ENCODE measurements at regions not wholly inside any gene's neighbourhood (a gene's known extent, or its start where the extent isn't known, plus 50 kb on each side); places are given as distances from the start of the nearest gene placed in this dataset.
"Not testable (repeated sequence)": the region's sequence is repeated elsewhere in the genome, so short reads cannot be mapped to it uniquely, and the experiment has no call there.

DNA sequence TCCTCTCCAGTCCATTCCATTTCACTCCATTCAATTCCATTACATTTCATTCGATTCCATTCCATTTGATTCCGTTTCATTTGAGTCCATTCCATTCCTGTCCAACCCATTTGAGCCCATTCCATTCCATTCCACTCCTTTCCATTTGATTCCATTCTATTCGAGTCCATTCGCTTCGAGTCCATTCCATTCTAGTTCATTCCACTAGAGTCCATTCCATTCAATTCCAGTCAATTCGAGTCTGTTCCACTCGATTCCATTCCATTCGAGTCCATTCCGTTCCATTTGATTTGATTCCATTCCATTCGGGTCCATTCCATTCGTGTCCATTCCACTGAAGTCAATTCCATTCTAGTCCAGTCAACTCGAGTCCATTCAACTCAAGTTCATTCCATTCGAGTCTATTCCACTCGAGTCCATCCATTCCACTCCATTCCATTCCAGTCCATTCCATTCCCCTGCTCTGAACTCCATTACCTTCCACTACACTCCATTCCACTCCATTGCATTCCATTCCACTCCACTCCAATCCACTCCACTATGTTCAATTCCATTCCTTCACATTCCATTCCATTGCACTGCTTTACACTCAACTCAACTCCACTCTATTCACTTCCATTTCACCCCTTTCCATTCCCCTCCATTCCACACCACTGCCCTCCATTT, 2569.4 kb upstream of the TPTE start:
- no peak overlapping the region for H3K4me2 ChIP-seq
- H3K4me1 ChIP-seq (ENCODE audit: low read depth, poor library complexity, severe bottlenecking), result no peaks in the 10 kb centered on the region
- H3K79me2 ChIP-seq (ENCODE audit: insufficient read depth, low read depth), result no peaks in the 10 kb centered on the region
- H2AFZ ChIP-seq (ENCODE audit: low read depth), result no peak overlapping the region
- H3K27ac ChIP-seq, result no peak overlapping the region
- H4K20me1 ChIP-seq (ENCODE audit: insufficient read depth), result no peaks in the 10 kb centered on the region
- no peak overlapping the region for H3K4me3 ChIP-seq (IDR thresholded peaks at IDR 0.05; ENCODE audit: insufficient read depth, low read depth, low read length)
- no peaks in the 10 kb centered on the region for H3K36me3 ChIP-seq (ENCODE audit: insufficient read depth)
- no peaks in the 10 kb centered on the region for H3K27me3 ChIP-seq (ENCODE audit: insufficient read depth, low read depth)
- no peak overlapping the region for H3K9ac ChIP-seq
- TF ChIP-seq, protein P1, sequence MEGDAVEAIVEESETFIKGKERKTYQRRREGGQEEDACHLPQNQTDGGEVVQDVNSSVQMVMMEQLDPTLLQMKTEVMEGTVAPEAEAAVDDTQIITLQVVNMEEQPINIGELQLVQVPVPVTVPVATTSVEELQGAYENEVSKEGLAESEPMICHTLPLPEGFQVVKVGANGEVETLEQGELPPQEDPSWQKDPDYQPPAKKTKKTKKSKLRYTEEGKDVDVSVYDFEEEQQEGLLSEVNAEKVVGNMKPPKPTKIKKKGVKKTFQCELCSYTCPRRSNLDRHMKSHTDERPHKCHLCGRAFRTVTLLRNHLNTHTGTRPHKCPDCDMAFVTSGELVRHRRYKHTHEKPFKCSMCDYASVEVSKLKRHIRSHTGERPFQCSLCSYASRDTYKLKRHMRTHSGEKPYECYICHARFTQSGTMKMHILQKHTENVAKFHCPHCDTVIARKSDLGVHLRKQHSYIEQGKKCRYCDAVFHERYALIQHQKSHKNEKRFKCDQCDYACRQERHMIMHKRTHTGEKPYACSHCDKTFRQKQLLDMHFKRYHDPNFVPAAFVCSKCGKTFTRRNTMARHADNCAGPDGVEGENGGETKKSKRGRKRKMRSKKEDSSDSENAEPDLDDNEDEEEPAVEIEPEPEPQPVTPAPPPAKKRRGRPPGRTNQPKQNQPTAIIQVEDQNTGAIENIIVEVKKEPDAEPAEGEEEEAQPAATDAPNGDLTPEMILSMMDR (conservative IDR thresholded peaks at IDR 0.05; ENCODE audit: low read depth, low read length), result no peak

DNA sequence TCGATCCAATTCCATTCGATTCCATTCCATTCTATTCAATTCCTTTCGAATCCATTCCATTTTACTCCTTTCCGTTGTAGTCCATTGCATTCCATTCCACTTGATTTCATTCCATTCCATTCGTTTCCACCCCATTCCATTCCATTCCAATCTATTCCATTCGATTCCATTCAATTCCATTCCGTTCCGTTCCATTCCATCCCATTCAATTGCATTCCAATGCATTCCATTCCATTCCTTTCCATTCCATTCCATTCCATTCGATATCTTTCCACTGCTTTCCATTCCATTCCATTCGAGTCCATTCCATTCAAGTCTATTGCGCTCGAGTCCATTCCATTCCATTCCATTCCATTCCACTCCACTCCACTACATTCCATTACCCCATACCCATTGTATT, 2568.7 kb upstream of the TPTE start:
- H3K27me3 ChIP-seq (ENCODE audit: insufficient read depth, low read depth), result no peaks in the 10 kb centered on the region
- H3K4me3 ChIP-seq (IDR thresholded peaks at IDR 0.05; ENCODE audit: insufficient read depth, low read depth, low read length), result no peak overlapping the region
- no peak overlapping the region for H3K4me2 ChIP-seq
- no peaks in the 10 kb centered on the region for H4K20me1 ChIP-seq (ENCODE audit: insufficient read depth)
- no peak overlapping the region for H3K27ac ChIP-seq
- TF ChIP-seq, protein P1 (conservative IDR thresholded peaks at IDR 0.05; ENCODE audit: low read depth, low read length), result no peak
- no peaks in the 10 kb centered on the region for H3K79me2 ChIP-seq (ENCODE audit: insufficient read depth, low read depth)
- H3K9ac ChIP-seq, result no peak overlapping the region
- no peaks in the 10 kb centered on the region for H3K4me1 ChIP-seq (ENCODE audit: low read depth, poor library complexity, severe bottlenecking)
- H2AFZ ChIP-seq (ENCODE audit: low read depth), result no peak overlapping the region
- no peaks in the 10 kb centered on the region for H3K36me3 ChIP-seq (ENCODE audit: insufficient read depth)

DNA sequence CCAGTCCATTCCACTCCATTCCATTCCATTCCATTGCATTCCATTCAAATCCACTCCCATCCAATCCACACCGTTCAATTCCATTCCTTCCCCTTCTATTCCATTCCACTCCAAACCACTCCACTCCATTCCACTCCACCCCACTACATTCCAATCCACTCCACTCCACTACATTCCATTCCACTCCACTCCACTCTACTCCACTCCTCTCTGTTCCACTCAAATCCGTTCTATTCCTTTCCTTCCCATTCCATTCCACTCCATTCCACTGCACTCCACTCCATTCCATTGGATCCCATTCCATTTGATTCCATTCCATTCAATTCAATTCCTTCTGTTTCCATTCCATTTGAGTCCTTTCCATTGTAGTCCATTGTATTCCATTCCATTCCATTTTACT, 2568.3 kb upstream of the TPTE start:
- Histone ChIP-seq H3K9ac (no peak overlapping the region), H3K79me2 (ENCODE audit: insufficient read depth, low read depth) (no peaks in the 10 kb centered on the region), H2AFZ (ENCODE audit: low read depth) (no peak overlapping the region), H4K20me1 (ENCODE audit: insufficient read depth) (no peaks in the 10 kb centered on the region), H3K27ac (no peak overlapping the region), H3K4me2 (no peak overlapping the region), H3K4me1 (ENCODE audit: low read depth, poor library complexity, severe bottlenecking) (no peaks in the 10 kb centered on the region), H3K27me3 (ENCODE audit: insufficient read depth, low read depth) (no peaks in the 10 kb centered on the region), H3K36me3 (ENCODE audit: insufficient read depth) (no peaks in the 10 kb centered on the region), H3K4me3 (IDR thresholded peaks at IDR 0.05; ENCODE audit: insufficient read depth, low read depth, low read length) (no peak overlapping the region)
- TF ChIP-seq, protein P1 (conservative IDR thresholded peaks at IDR 0.05; ENCODE audit: low read depth, low read length), result 0 out of 2 replicates have a peak, but pooled peaks have one; percentile 15

DNA sequence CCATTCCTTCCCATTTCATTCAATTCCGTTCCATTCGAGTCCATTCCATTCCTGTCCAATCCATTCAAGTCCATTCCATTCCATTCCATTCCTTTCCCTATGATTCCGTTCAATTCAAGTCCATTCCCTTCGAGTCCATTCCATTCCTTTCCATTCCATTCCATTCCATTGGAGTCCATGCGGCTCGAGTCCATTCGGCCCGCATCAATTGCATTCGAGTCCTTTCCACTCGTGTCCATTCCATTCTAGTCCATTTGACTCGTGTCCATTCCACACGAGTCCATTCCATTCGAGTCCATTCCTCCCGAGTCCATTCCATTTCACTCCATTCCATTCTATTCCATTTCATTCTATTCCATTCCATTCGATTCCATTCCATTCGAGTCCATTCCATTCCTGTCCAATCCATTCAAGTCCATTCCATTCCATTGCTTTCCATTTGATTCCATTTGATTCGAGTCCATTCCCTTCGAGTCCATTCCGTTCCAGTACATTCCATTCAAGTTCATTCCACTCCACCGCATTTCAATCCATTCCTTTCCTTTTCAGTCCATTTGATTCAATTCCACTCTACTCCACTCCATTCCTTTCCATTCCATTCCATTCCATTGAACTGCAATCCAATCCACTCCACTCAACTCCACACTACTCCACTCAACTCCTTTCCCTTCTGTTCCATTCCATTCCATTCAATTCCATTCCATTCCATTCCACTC, 2565.9 kb upstream of the TPTE start:
- not testable (repeated sequence) for H3K27me3 ChIP-seq (ENCODE audit: insufficient read depth, low read depth); H3K36me3 ChIP-seq (ENCODE audit: insufficient read depth); H3K4me3 ChIP-seq (IDR thresholded peaks at IDR 0.05; ENCODE audit: insufficient read depth, low read depth, low read length); H3K4me1 ChIP-seq (ENCODE audit: low read depth, poor library complexity, severe bottlenecking); H4K20me1 ChIP-seq (ENCODE audit: insufficient read depth); H3K4me2 ChIP-seq; H3K9ac ChIP-seq; H2AFZ ChIP-seq (ENCODE audit: low read depth); H3K79me2 ChIP-seq (ENCODE audit: insufficient read depth, low read depth); H3K27ac ChIP-seq

DNA sequence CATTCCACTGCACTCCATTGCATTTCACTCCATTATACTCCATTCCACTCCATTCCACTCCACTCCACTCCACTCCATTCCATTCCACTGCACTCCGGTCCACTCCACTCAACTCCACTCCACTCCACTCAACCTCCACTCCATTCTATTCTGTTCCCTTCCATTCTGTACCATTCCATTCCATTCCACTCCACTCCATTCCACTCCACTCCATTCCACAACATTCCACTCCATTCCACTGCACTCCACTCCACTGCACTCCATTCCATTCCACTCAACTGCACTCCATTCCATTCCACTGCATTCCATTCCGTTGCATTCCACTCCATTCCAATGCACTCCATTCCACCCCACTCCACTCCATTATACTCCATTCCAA, 2565.3 kb upstream of the TPTE start:
- H3K4me1 ChIP-seq (ENCODE audit: low read depth, poor library complexity, severe bottlenecking); H3K27me3 ChIP-seq (ENCODE audit: insufficient read depth, low read depth); H3K9ac ChIP-seq; H4K20me1 ChIP-seq (ENCODE audit: insufficient read depth); H3K4me2 ChIP-seq; H3K36me3 ChIP-seq (ENCODE audit: insufficient read depth); H3K79me2 ChIP-seq (ENCODE audit: insufficient read depth, low read depth); H2AFZ ChIP-seq (ENCODE audit: low read depth); H3K27ac ChIP-seq; H3K4me3 ChIP-seq (IDR thresholded peaks at IDR 0.05; ENCODE audit: insufficient read depth, low read depth, low read length): not testable (repeated sequence)

DNA sequence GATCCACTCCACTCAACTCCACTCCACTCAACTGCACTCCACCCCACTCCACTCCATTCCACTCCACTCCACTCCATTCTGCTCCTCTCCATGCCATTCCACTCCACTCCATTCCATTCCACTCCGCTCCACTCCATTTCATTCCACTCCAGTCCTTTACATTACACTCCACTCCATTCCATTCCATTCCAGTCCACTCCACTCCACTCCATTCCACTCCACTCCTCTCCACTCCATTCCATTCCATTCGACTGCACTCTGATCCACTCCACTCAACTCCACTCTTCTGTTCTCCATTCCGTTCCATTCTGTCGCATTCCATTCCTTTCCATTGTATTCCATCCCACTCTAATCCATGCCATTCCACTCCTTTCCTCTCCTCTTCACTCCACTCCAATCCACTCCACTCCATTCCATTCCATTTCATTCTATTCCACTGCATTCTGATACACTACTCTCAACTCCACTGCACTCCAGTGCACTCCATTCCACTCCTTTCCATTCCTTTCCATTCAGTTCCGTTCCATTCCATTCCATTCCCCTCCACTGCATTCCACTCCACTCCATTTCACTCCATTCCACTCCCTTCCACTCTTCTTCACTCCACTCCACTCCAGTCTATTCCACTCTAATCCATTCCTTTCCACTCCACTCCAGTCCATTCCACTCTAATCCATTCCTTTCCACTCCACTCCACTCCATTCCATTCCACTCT, 2564.2 kb upstream of the TPTE start:
- H3K27ac ChIP-seq; H3K4me3 ChIP-seq (IDR thresholded peaks at IDR 0.05; ENCODE audit: insufficient read depth, low read depth, low read length); H3K27me3 ChIP-seq (ENCODE audit: insufficient read depth, low read depth); H3K79me2 ChIP-seq (ENCODE audit: insufficient read depth, low read depth); H4K20me1 ChIP-seq (ENCODE audit: insufficient read depth); H3K9ac ChIP-seq; H2AFZ ChIP-seq (ENCODE audit: low read depth); H3K4me1 ChIP-seq (ENCODE audit: low read depth, poor library complexity, severe bottlenecking); H3K4me2 ChIP-seq; H3K36me3 ChIP-seq (ENCODE audit: insufficient read depth): not testable (repeated sequence)
